GM12892 (cell line): ENCODE measurements at regions not wholly inside any gene's neighbourhood (a gene's known extent, or its start where the extent isn't known, plus 50 kb on each side); places are given as distances from the start of the nearest gene placed in this dataset.

Experiments
- POLR2A ChIP-seq: IDR thresholded peaks from 2 replicates; pipeline ENCODE4 v1.6.1; 2011; ENCODE audit warnings: low read depth, low read length, control low read depth
- POLR2AphosphoS5 ChIP-seq: IDR thresholded peaks from 2 replicates; pipeline ENCODE4 v1.6.1; 2011; ENCODE audit warnings: low read depth, low read length, control low read depth
- TAF1 ChIP-seq: IDR thresholded peaks from 2 replicates; pipeline ENCODE4 v1.6.1; 2011; ENCODE audit warnings: low read depth, mild to moderate bottlenecking, control low read depth, low read length, borderline replicate concordance

GRCh38 chr6:113148566-113148965 is 708.6 kb upstream of the MARCKS start:
- TF ChIP-seq POLR2AphosphoS5 (no peak), POLR2A (no peak), TAF1 (no peak)
